GM12878 (cell line): ENCODE measurements at regions not wholly inside any gene's neighbourhood (a gene's known extent, or its start where the extent isn't known, plus 50 kb on each side); places are given as distances from the start of the nearest gene placed in this dataset.

Source experiments
- ATF3 ChIP-seq: IDR thresholded peaks from 2 replicates; pipeline ENCODE4 v1.6.1; 2011; ENCODE audit warnings: low read depth, mild to moderate bottlenecking, low read length, moderate library complexity, borderline replicate concordance; ENCODE audit errors: extremely low read depth
- CBX3 ChIP-seq: fragments of 200-600 bp; sonication (generic); IDR thresholded peaks from 2 replicates; pipeline ENCODE4 v1.6.1; 2016; ENCODE audit warnings: low read depth, borderline replicate concordance
- DPF2 ChIP-seq: fragments of 450-650 bp; IDR thresholded peaks from 2 replicates; pipeline ENCODE4 v1.6.1; 2017; ENCODE audit warnings: mild to moderate bottlenecking
- EZH2 ChIP-seq: IDR thresholded peaks from 2 replicates; pipeline ENCODE4 v1.6.1; 2012; ENCODE audit warnings: low read depth, mild to moderate bottlenecking, control low read depth, inconsistent platforms, low read length, borderline replicate concordance; ENCODE audit not compliant: control insufficient read depth
- GABPA ChIP-seq: IDR thresholded peaks from 2 replicates; pipeline ENCODE4 v1.6.1; 2014; ENCODE audit warnings: antibody characterized with exemption, low read depth, mild to moderate bottlenecking, inconsistent platforms
- JUNB ChIP-seq: IDR thresholded peaks from 2 replicates; pipeline ENCODE4 v1.6.1; 2016; ENCODE audit warnings: antibody characterized with exemption, mild to moderate bottlenecking
- KLF5 ChIP-seq: fragments of 450-650 bp; IDR thresholded peaks from 2 replicates; pipeline ENCODE4 v1.6.1; 2014; ENCODE audit warnings: mild to moderate bottlenecking; ENCODE audit not compliant: partially characterized antibody
- MLLT1 ChIP-seq: fragments of 450-650 bp; IDR thresholded peaks from 2 replicates; pipeline ENCODE4 v1.6.1; 2016; ENCODE audit warnings: mild to moderate bottlenecking
- MXI1 ChIP-seq: fragments of 150-350 bp; IDR thresholded peaks from 2 replicates; pipeline ENCODE4 v1.6.1; 2011; ENCODE audit warnings: low read depth, mild to moderate bottlenecking, inconsistent platforms, low read length, improper control_type of control experiment
- NFYB ChIP-seq: IDR thresholded peaks from 2 replicates; pipeline ENCODE4 v1.6.1; 2011; ENCODE audit warnings: low read depth, mild to moderate bottlenecking, low read length, improper control_type of control experiment, moderate library complexity; ENCODE audit not compliant: insufficient read depth
- NR2C2 ChIP-seq: IDR thresholded peaks from 2 replicates; pipeline ENCODE4 v1.6.1; 2011; ENCODE audit warnings: borderline replicate concordance, low read depth; ENCODE audit not compliant: control insufficient read depth, insufficient read length
- POU2F2 ChIP-seq: IDR thresholded peaks from 3 replicates; pipeline ENCODE4 v1.6.1; 2011; ENCODE audit warnings: low read depth, mild to moderate bottlenecking, low read length, borderline replicate concordance
- PRDM15 ChIP-seq: fragments of 450-650 bp; formaldehyde crosslinking; IDR thresholded peaks from 2 replicates; pipeline ENCODE4 v1.4.0; 2020; ENCODE audit warnings: mild to moderate bottlenecking, moderate library complexity
- RAD21 ChIP-seq: IDR thresholded peaks from 2 replicates; pipeline ENCODE4 v1.6.1; 2011; ENCODE audit warnings: mild to moderate bottlenecking, low read depth, low read length, moderate library complexity; ENCODE audit not compliant: insufficient read depth
- USF1 ChIP-seq: IDR thresholded peaks from 2 replicates; pipeline ENCODE4 v1.6.1; 2011; ENCODE audit warnings: borderline replicate concordance, low read depth, mild to moderate bottlenecking, moderate library complexity, mixed read lengths, low read length; ENCODE audit not compliant: insufficient read depth; ENCODE audit errors: extremely low read length
- USF2 ChIP-seq: IDR thresholded peaks from 2 replicates; pipeline ENCODE4 v1.6.1; 2011; ENCODE audit warnings: low read depth, low read length, improper control_type of control experiment, borderline replicate concordance
- YBX1 ChIP-seq: fragments of 450-650 bp; IDR thresholded peaks from 2 replicates; pipeline ENCODE4 v1.6.1; 2016; ENCODE audit warnings: antibody characterized with exemption
- ZBED1 ChIP-seq: IDR thresholded peaks from 2 replicates; pipeline ENCODE4 v1.6.1; 2016; ENCODE audit warnings: borderline replicate concordance
- ZNF24 ChIP-seq: fragments of 450-650 bp; IDR thresholded peaks from 2 replicates; pipeline ENCODE4 v1.6.1; 2017; ENCODE audit warnings: antibody characterized with exemption, mild to moderate bottlenecking
- ZNF384 ChIP-seq: IDR thresholded peaks from 2 replicates; pipeline ENCODE4 v1.6.1; 2012; ENCODE audit warnings: low read depth, mild to moderate bottlenecking, low read length, improper control_type of control experiment, borderline replicate concordance

GRCh38 chr14:106844608-106845285 lies 1318.4 kb downstream of the TMEM121 start (continued):
- TF ChIP-seq PRDM15 (no peak), ATF3 (no peak), ZBED1 (no peak), NR2C2 (no peak), JUNB (no peak), GABPA (no peak), YBX1 (no peak), MXI1 (peak; percentile 63), ZNF384 (no peak), POU2F2 (0 out of 3 replicates have a peak, but pooled peaks have one; percentile 56), DPF2 (peak; percentile 83), ZNF24 (no peak), KLF5 (no peak), USF1 (no peak), RAD21 (no peak), NFYB (no peak), USF2 (no peak), MLLT1 (peak; percentile 48; the same call in 1 of the 2 replicates), CBX3 (no peak), EZH2 (no peak)
